ENCODE measurements at regions not wholly inside any gene's neighbourhood (a gene's known extent, or its start where the extent isn't known, plus 50 kb on each side); places are given as distances from the start of the nearest gene placed in this dataset.
"Not testable (repeated sequence)": the region's sequence is repeated elsewhere in the genome, so short reads cannot be mapped to it uniquely, and the experiment has no call there.

DNA sequence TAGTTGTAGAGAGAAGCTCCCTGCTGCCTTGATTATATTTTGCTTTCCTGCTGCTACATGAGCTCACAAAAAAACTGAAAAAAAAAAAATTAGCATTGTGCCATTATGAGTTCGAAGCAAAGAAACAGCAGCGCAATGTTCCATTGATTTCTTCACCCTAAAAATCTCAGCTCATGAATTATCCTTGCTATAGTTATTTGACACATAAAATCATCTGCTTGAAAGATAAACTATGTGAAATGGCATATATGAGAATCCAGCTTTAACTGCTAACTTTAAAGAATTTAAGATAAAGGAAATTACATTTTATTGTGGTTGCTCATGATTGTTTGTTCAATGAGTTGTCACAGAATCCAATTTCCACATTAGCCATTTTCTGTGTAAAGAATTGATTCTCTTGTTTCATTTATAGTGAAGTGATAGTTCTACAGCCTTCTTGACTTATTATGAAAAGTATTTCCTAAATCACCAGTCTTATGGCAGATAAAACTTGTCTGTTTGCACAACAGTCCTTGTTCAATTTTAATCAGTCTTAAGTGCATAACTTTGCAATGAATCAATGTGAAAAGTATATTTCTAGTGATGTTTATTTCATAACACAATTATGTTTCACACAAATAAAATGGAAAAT is 1275.0 kb upstream of the CDH9 start:
- no peak for DNase-seq (ENCODE audit: low read depth)

DNA sequence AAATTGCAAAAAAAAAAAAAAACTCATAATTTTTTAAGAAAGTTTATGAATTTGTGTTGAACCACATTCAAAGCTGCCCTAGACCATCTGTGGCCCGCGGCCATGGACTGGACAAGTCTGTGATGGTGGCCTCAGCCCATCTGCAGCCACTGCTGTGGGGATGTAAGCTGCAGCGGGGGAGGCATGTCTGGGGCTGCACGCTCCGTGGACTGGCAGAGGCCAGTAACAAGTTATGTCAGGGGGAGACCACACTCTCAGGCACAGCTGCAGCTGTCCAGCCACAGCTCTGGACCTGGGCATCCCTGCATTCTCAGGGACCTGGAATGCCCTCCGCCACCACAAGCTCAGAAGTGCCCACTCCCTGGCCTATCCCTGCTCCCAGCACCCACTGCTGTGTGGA is 1272.3 kb upstream of the CDH9 start:
- DNase-seq (ENCODE audit: low read depth) = no peak

DNA sequence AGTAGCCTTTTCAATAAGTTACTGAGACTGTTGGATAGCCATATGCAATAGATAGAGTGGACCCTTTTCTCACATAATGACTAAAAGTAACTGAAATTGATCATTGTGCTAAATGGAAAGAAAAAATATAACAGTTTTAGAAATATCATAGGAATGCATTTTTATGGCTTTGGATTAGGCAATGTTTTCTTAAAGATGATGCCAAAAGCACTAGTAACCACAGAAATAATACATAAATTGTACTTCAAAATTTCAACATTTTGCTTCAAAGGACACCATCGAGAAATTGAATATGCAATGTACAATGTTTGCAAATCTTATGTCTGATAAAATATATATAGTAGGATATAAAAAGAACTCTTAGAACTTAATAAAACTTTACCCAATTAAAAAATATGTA is 1267.5 kb upstream of the CDH9 start:
- DNase-seq (ENCODE audit: low read depth) = no peak

DNA sequence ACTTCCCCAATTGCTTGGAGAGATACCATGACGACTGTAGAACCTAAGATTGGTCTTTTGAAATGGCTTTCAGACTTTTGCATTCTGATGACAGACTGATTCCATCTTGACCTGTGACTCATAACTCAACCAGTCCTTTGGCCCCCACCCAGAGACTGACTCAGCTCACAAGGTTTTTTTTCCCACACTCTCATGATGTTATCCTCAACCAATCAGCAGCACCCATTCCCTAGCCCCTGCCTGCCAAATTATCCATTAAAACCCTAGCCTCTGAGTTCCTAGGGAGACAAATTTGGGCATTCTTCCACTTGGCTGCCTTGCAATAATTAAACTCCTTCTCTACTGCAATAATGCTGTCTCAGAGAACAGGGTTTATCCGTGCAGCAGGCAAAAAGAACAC is 1263.3 kb upstream of the CDH9 start:
- DNase-seq (ENCODE audit: low read depth) = no peak

DNA sequence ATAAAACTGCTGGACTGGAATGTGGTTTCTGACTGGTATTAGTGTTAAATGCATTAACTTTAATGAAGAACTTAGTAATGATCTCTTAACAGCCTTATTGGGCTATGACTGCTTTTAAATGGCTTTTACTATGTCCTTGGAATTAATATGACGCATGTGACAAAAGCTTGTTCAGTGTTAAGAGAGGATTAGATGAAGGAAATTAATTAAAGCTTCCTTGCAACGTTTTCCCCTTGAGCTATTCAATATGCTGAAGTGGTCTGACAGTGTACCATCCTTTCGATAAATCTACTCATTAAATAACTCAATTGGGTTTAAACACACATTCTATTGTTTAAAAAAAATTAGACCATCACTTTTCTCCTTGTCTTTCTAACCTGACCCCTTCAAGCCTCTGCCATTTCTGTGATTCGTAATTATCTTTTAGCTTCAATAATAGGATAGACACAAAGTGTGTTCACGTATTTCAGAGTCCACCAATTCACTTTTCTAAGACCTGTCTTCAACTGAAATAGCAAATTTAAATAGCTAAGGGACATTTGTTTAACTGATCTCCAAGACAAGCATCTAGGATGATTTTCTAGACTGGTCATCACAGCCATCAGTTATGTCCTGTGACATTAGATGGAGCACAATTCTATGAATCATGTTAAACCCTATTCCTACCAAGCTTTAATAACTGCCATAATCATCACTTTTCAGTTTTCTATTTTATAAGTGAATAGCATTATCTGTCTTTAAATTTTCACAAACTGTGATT is 1258.0 kb upstream of the CDH9 start:
- DNase-seq (ENCODE audit: low read depth) = no peak

DNA sequence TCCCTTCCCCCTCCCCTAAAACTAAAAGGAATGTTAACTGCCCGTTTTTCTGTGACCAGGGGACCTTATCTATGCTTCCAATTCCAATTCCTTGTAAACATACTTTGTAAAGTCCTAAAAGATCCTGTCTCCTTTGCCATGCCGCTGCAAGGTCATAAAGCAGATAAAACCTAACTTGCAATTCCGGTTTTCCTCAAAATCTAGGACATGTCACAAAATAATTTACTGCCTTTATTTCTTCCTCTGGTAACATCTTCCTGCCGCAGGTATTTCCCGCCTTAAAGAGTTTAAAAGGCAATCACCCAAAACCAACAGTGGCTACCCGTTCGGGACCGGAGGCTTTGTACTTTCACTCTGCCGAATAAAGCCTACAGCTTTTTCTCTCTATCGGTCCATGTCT is 1248.6 kb upstream of the CDH9 start:
- DNase-seq (ENCODE audit: low read depth) = not testable (repeated sequence)

DNA sequence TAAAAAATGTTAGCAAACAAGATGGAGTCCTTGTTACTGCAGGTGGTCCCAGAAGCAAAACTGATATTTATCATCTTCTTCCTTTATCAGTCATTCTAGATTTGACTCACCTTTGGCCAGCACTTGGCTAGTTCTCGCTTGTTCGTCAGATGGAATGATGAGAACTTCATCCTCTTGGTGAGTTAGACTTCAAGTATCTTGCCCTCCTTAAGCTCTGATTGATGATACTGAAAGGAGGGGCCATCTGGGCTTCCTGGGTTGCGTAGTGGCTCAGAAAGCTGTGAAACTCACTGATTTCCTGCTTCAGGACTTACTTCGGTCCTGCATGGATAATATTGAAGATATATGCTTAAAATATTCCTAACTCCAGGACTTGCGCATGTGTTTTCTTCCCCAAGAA is 1248.2 kb upstream of the CDH9 start:
- DNase-seq (ENCODE audit: low read depth) = no peak

DNA sequence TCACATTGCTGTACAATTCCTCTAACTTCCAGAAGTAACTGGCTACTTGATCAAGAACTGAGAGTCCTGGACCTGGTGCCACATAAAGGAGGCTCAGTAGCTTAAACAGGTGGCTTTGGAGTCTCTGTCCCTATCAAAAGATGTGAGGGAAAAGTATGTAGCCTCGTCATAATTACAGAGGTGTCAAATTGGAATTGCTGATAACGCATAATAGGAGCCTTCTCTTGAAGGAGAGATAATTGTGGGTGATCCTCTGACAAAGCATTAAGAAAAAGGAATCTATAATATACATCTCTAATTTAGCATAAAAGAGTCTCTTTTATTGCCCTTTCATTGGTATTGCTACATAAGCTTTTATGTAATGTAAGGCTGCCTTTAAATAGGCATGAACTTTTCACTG is 1246.4 kb upstream of the CDH9 start:
- DNase-seq (ENCODE audit: low read depth) = no peak

DNA sequence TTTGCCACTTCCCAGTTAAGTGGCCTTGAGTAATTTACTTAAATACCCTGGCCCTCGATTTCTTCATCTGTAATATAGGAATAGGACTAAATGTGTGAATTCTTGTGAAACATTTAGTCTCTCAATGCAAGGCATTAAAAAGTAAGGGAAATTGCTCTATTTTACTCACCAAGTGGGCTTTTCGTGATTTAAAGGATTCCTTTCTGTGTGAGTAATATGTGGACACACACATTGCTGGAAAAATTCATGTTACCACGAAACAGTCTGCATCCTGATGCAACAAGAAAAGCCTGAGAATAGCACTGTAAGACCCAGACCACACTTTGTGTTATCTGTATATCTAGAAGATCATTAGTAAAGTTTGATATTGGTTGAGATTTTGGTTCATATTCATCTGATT is 1243.0 kb upstream of the CDH9 start:
- no peak for DNase-seq (ENCODE audit: low read depth)

DNA sequence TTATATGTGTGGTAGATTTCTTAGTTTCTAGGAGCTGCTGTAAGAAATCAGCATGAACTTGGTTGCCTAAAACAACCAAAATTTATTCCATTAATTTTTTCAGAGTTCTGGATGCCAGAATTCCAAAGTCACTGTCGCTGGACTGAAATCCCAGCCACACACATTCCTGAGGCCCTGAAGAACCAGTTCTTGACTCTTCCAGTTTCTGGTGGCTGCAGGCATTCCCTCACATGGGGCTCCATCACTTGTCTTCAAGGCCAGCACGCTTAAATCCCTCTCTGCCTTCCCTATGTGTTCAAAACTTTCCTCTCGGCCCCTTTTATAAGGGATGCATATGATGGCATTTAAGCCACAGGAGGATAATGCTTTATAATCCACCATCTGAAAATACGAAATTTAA is 1237.5 kb upstream of the CDH9 start:
- DNase-seq (ENCODE audit: low read depth) = no peak

DNA sequence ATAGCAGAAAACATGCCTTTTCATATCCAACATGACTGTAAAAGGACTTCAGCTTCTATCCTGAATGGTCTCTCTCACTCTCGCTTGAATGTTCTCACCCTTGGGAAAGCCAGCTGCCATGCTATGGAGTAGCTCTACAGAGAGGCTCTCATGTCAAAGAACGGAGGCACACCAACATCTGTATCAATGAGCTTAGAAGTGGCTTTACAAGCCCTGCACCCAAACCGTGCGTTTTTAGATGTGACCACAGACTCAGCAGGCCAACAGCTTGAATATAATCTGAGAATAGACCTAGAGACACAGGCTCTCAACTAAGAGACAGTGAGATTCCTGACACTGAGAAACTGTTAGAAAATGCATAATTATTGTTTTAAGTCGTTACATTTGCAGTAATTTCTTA is 1231.6 kb upstream of the CDH9 start:
- no peak for DNase-seq (ENCODE audit: low read depth)

DNA sequence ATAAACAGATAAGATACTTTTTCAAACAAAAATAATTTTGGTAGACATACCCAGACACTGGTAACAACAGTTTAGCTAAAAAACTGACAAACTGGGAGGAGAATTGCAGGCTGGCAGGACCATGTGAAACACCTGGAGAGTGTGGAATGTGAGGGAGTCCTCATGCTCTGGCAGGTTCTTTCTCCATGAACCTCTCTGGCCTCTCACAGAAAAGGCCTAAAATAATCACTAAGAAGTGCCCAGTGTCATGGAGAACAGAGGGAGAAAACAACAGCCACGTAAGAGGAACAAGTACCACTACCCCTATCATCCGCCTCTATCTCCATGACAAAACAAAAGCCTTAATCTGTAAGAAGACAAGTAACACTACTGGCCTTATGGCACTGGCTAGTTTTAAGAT is 1227.5 kb upstream of the CDH9 start:
- DNase-seq (ENCODE audit: low read depth) = no peak

DNA sequence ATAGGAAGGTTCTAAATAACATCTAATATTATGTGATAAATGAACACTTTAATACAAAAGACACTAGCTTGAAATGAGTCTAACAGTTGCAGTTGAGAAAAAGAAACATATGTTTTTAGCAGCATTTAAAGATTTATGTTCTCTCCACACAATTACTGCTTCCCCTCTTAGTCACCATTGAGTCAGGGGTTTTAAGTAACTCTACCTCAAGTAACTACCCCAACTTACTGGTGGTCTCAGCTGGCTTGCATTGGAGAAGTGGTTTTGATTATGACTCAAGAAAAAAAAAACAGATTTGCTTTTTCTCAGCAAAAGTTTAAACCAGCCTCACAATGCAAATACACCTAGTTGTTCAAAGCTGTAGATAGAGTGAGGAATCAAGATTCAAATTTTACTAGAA is 1216.5 kb upstream of the CDH9 start:
- DNase-seq (ENCODE audit: low read depth) = no peak

DNA sequence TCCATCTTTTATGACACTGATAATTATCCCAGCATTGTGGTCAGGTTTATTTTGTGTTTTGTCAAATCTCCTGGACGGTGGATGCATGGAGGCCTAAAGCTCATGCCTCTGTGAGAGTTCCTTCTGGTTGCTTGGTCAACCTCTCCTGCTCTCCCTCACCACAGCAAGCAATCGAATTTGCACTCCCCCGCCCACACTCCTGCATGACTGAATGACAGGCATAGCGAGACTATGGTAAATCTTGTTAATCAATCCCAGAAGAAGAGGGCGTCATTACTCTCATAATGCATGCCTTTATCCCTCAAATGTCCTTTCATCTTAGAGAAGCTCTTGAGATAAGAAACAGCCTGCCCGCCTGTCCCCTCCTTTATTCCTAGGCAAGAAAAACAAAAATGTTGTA is 1215.0 kb upstream of the CDH9 start:
- no peak for DNase-seq (ENCODE audit: low read depth)

DNA sequence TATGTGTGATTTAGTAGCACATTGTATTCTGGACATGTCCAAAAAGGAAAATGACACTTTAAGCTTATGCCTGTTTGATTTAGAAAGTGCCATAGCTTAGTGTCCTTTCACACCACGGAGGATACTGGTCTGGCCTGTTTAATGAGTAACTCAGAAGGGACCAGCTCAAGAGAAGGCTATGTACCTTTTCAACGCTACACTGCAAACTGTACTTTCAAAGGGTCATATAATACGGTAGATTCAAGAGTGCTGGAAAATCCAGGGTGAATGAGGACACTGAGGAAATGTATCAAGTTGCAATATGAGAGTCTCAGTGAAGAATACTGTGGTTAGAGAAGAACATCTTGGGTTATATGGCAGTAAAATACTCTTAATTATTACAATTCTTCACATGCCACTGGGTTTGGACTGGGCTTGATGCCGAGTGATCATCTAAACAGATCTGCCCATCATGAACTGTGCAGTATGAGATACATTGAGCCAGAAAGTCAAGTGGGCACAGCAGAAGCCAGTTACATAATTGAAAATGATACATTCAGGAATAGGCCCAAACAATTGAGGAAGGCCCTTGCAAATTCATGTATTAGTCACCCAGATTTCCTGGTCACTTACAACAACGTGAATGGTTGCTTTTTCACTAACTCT is 1211.5 kb upstream of the CDH9 start:
- no peak for DNase-seq (ENCODE audit: low read depth)

DNA sequence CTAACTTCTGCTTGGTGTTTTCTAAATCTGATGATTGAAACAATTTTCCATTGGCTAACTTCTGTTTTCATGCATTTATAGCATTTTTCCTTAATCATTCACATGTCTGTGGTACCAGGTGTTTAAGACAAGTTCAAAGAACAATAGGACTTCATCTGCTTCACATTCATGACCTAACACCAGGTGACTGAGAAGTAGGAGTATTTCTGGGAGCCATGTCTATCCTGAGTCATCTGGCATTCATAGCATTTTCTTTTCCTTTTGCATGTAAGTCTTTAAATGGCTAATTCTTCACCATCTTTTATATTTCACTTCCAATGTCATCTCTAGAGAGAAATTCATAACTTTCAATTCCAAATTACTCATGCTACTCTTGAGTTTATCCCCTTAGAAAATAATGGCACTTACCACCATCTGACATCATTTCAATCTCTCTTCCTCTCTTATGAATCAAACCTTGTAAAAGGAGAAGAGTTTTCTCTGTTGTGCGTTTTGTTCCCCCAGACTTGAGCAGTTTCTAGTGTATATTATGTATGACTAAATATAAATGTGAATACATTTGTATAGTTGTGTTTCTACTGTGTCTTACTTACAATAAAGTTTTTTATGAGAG is 1196.1 kb upstream of the CDH9 start:
- no peak for DNase-seq (ENCODE audit: low read depth)

DNA sequence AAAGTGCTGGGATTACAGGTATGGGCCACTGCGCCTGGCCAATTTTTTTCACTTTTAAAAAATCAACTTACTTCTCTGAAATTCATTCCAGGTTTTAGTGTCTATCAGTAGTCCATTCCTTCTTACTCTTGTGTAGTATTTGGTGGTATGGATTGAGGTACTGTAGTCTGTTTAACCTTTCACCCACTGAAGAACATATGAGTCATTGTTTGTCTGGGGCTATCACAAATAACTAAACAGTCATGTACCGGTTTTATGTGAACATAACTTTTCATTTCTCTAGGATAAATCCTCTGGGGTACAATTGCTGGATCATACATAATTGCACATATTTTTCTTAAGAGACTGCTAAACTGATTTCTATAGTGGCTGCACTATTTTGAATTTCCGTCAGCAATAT is 1188.0 kb upstream of the CDH9 start:
- no peak for DNase-seq (ENCODE audit: low read depth)

DNA sequence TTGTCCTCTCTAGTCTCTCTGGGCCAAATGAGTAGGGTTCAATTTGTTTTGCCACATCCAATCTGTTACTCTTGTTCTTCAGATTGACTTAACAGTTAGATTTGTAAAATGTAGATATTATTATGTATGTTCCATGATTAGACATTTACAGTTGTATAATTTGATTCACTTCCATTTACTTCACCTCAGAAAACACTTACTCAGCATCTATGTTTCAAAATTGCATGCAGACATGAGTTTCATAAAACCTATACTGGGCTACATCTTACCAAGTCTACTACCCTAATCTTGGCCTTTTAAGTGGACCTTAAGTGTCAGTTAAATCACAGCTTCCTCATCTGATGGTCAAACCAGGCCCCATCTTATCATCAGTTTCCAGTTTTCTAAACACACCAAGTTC is 1181.2 kb upstream of the CDH9 start:
- DNase-seq (ENCODE audit: low read depth) = no peak

DNA sequence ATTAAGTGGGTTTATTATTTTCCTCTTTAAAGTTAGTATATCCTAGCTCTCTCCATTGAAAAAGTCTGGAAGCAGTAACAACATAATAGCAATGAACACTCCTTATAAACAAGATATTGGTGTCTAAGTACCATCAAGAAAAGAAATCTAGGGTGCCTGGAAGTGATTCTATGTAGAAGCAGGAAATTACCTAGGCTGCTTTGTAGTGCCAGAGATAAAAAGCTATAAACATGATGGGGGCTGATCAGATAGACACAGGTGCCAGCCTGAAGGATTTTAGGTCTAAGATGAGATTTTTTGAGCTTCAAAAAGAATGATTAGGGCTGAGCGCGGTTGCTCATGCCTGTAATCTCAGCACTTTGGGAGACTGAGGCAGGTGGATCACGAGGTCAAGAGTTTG is 1179.3 kb upstream of the CDH9 start:
- DNase-seq (ENCODE audit: low read depth) = no peak

DNA sequence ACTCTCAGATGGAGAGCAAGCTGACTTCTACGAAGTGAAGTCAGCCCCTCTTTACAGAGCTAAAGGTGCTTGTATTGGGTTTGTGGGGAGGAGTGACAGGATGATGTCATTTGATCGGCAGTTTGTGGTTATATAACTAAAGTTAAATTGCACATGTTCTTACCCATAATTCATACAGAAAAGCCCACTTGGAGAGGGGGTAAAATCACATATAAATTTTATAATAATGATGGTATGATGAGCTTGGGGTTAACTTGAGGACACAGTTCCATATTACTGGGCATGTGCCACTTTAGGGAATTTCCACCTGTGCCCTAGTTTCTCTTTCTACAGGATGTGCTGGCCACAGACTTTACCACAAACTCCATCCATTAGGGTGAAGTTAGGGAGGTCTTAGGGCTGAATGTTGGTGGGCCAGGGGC is 1178.6 kb upstream of the CDH9 start:
- DNase-seq (ENCODE audit: low read depth) = no peak

DNA sequence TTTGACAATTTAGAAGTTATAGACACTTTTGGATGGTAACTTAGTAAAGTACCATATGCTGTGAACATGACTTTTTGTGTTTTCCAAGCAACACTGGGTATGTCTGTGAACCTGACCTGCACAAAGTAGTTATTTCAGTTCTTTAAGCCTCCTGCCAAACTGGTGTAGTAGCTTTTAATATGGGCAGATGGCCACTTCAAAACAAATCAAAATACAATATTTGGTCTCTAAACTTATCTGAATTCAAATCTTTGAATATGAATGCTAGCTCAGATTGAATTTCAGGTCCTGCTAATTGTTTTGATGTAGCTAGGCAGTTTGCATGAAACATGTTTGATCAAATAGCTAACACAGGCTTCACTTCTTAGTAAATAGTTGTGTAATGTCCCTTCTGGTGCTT is 1176.7 kb upstream of the CDH9 start:
- no peak for DNase-seq (ENCODE audit: low read depth)

DNA sequence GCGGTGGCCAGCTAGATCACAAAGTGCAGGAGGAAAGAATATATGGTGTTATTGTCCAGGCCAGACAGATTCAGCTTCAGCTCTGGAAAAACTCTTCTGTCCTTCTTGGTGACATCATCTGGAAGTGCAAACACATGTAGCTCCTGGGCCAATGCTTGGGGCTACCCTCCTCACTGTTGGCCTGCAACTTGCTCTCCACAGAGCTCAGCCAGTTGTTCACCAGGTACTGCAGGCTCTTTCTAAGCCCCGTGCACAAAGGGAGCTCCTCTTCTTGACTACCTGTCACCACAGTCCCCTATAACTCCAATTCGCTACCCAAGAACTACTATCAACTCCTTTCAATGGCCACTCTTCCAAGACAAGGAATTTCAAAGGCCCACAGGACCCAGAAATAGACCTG is 1175.9 kb upstream of the CDH9 start:
- no peak for DNase-seq (ENCODE audit: low read depth)

DNA sequence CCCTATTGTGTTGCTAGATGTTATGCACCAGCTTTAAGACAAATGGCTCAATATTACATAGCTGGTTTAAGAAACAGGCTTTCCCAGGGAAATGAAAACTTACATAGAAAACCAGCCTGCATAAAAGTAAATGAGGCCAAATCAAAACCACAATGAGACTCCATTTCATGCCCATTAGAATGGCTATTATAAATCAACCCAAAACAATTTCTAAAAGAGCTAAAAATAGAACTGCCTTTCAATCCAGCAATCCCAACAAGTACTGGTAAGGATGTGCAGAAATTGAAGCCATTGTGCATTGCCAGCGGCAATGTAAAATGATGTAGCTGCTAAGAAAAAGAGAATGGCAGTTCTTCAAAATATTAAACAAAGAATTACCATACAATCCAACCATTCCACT is 1170.0 kb upstream of the CDH9 start:
- no peak for DNase-seq (ENCODE audit: low read depth)

All from GM04503 (cell line).